ENCODE measurements at regions not wholly inside any gene's neighbourhood (a gene's known extent, or its start where the extent isn't known, plus 50 kb on each side); places are given as distances from the start of the nearest gene placed in this dataset.

GRCh38 chr13:105758918-105759860, 776.3 kb downstream of the EFNB2 start:
- Histone ChIP-seq H3K4me1 (no peaks in the 10 kb centered on the region), H3K9me3 (no peaks in the 10 kb centered on the region), H3K27ac (no peak overlapping the region)

GRCh38 chr13:105740739-105741138, 794.7 kb downstream of the EFNB2 start:
- TF ChIP-seq CTCF (IDR thresholded peaks at IDR 0.05) = no peak
- TF ChIP-seq POLR2A (IDR thresholded peaks at IDR 0.05) = no peak
- Histone ChIP-seq H3K27me3 (no peaks in the 10 kb centered on the region), H3K27ac (no peak overlapping the region), H3K4me3 (no peak overlapping the region), H3K9me3 (no peaks in the 10 kb centered on the region), H3K36me3 (no peaks in the 10 kb centered on the region), H3K4me1 (no peaks in the 10 kb centered on the region)
- no peak for ATAC-seq
- WGBS (ENCODE audit: insufficient coverage, low coverage, low lambda C conversion rate, missing lambda C conversion rate) = 40% methylated on average over 6 of the region's 6 CpGs
- intact Hi-C loops (cut with DNase I) = no loop called here
- no peak for DNase-seq

More at GRCh38 chr13:105758918-105759860, 776.3 kb downstream of the EFNB2 start:
- DNase-seq (no peak), ATAC-seq (no peak)
- WGBS (ENCODE audit: insufficient coverage, low coverage, low lambda C conversion rate, missing lambda C conversion rate) = 61% methylated on average over 6 of the region's 6 CpGs
- intact Hi-C loops (cut with DNase I) = no loop called here
- no peaks in the 10 kb centered on the region for H3K36me3 ChIP-seq
- TF ChIP-seq POLR2A (IDR thresholded peaks at IDR 0.05) = no peak
- no peak for TF ChIP-seq CTCF (IDR thresholded peaks at IDR 0.05)
- H3K4me3 ChIP-seq = no peak overlapping the region
- no peaks in the 10 kb centered on the region for H3K27me3 ChIP-seq

- 29% methylated on average over 1 of the region's 1 CpG for WGBS (ENCODE audit: insufficient coverage, low coverage, low lambda C conversion rate, missing lambda C conversion rate)
- no peak for ATAC-seq
- no peak for DNase-seq
- Histone ChIP-seq H3K27me3 (no peaks in the 10 kb centered on the region), H3K4me1 (no peaks in the 10 kb centered on the region), H3K9me3 (no peaks in the 10 kb centered on the region), H3K4me3 (no peak overlapping the region), H3K27ac (no peak overlapping the region), H3K36me3 (no peaks in the 10 kb centered on the region)
- intact Hi-C loops (cut with DNase I) = no loop called here
- TF ChIP-seq POLR2A (IDR thresholded peaks at IDR 0.05) (no peak), CTCF (IDR thresholded peaks at IDR 0.05) (no peak)
Measured at GRCh38 chr13:105737688-105738087, 797.8 kb downstream of the EFNB2 start.

GRCh38 chr13:105735281-105735680, 800.2 kb downstream of the EFNB2 start:
- 17% methylated on average over 1 of the region's 1 CpG for WGBS (ENCODE audit: insufficient coverage, low coverage, low lambda C conversion rate, missing lambda C conversion rate)
- Histone ChIP-seq H3K4me1 (no peaks in the 10 kb centered on the region), H3K9me3 (no peaks in the 10 kb centered on the region), H3K27ac (no peak overlapping the region), H3K27me3 (no peaks in the 10 kb centered on the region), H3K4me3 (no peak overlapping the region), H3K36me3 (no peaks in the 10 kb centered on the region)
- TF ChIP-seq POLR2A (IDR thresholded peaks at IDR 0.05) (no peak), CTCF (IDR thresholded peaks at IDR 0.05) (no peak)
- DNase-seq = no peak
- intact Hi-C loops (cut with DNase I) = no loop called here
- no peak for ATAC-seq

Data from right lobe of liver (tissue), 6 donors.